ENCODE measurements at regions not wholly inside any gene's neighbourhood (a gene's known extent, or its start where the extent isn't known, plus 50 kb on each side); places are given as distances from the start of the nearest gene placed in this dataset.
A peak's percentile ranks its signal among the peaks of the same experiment; 100 is the strongest.

GRCh38 chr12:127621366-127621765 lies 645.6 kb upstream of the TMEM132C start:
- ChIA-PET CTCF (no interaction called here), POLR2A (ENCODE audit: low non-redundant PET) (no interaction called here)
- no peak overlapping the region for H3K27ac ChIP-seq
- DNase-seq (ENCODE audit: low spot score), result no peak
- TF ChIP-seq CTCF (conservative IDR thresholded peaks at IDR 0.05; ENCODE audit: low read depth), result no peak

DNA sequence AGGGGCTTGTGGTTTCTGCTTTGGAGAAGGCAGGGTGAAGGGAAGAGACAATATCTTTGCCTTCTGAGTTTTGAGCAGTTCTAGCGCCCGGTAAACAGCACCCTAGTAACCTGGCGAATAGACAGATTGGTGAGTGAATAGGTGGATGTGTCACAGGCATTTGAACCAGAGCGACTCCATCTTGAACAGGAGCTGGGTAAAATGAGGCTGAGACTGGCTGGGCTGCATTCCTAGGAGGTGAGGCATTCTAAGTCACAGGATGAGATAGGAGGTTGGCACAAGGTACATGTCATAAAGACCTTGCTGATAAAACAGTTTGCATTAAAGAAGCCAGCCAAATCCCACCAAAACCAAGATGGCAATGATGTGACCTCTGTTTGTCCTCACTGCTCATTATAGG lies 643.6 kb upstream of the TMEM132C start:
- H3K27ac ChIP-seq, result no peak overlapping the region
- no peak for TF ChIP-seq CTCF (conservative IDR thresholded peaks at IDR 0.05; ENCODE audit: low read depth)
- ChIA-PET CTCF (no interaction called here), POLR2A (ENCODE audit: low non-redundant PET) (no interaction called here)
- DNase-seq (ENCODE audit: low spot score), result no peak

DNA sequence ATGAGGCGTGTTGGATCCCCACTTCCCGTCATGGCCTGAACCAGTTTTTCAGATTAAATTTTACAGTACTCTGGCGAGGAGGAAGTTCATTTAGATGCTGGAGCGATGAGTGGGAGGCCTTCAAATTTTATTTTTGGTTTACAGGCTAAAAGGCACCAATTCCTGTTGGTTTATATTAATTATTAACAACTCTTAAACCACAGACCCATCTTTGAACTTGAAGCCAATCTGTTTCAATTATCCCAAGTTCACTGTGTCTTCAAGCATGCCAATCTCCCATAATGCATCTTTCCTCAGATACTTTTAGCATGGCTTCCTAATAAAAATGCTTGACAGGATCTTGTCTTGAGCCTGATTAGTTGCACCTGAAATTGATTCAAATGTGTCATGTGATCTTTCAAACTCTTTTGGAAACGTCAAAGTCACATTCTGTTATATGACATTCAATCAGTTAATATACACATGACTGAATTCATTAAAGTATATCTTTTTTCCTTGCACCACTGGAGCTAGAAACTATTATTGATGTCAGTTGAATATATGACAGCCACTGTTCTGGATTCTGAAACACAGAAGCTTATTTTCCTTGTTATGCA lies 641.7 kb upstream of the TMEM132C start:
- no peak for TF ChIP-seq CTCF (conservative IDR thresholded peaks at IDR 0.05; ENCODE audit: low read depth)
- no peak for DNase-seq (ENCODE audit: low spot score)
- no peak overlapping the region for H3K27ac ChIP-seq
- ChIA-PET CTCF (interaction anchor here (0.5 kb wide), 1 partner anchor 1241 kb away, joined by 3 read pairs; no protein-coding TSS in a partner anchor), POLR2A (ENCODE audit: low non-redundant PET) (no interaction called here)

- POLR2A ChIA-PET (ENCODE audit: low non-redundant PET), result no interaction called here
- CTCF ChIA-PET, result no interaction called here
- no peak overlapping the region for H3K27ac ChIP-seq
- DNase-seq (ENCODE audit: low spot score), result peak; percentile 12
- no peak for TF ChIP-seq CTCF (conservative IDR thresholded peaks at IDR 0.05; ENCODE audit: low read depth)
Observed at GRCh38 chr12:127628645-127629044, 638.3 kb upstream of the TMEM132C start.

DNA sequence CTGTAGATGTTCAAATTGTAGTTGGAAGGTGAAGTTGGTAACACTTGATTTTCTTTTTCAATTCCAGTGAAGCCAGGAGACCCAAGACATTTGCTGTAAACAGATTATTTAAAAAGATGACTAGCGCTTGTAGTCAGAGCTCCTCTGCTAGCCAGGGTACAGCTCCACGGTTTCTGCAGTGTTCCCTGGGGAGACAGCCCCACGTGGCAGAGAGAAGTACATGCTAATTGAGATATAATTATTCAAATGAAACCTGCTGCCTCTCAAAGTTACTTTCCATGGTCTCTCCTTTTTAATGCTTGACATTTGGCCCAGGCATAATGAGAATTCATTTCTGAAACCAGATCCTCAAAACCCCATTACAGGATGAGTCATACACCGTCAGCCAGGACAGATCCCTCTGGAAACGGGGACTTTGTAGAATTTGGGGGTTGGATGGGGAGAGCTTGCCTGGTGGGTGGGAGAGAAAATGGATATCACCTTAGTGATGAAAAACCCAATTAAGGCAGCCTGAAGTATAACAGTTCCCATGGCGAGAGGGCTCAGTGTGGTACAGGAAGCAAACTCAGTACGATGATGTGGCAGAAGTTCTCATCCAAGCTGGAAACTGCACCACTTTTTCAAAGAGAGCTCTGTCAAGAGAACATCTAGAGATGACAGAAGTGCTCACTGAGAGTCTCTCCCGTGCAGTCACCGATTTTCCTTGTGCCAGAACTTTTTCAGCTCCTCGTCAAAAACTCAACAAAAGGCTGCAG lies 637.7 kb upstream of the TMEM132C start:
- ChIA-PET CTCF (interaction anchor here (0.6 kb wide), 1 partner anchor 982 kb away, joined by 4 read pairs; no protein-coding TSS in a partner anchor), POLR2A (ENCODE audit: low non-redundant PET) (no interaction called here)
- DNase-seq (ENCODE audit: low spot score), result peak; percentile 14
- no peak overlapping the region for H3K27ac ChIP-seq
- TF ChIP-seq CTCF (conservative IDR thresholded peaks at IDR 0.05; ENCODE audit: low read depth), result no peak

DNA sequence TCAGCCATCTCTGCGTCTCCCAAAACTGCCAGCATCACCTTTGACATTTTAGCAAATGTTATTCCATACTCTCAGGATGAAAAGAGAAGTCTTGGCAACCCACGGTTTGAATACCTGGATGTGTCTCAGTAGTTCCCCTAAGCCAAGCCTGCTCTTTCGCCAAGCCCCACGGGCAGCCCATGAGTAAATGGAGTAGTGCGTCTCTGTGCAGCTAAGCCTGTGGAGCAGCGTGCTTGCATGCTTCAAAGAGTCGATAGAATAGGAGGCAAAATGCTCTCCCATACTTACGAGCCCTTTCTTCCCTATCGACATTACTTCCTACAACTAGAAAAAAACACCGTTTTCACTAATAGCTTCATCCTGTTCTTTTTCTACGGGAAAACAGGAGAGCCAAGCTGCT lies 634.5 kb upstream of the TMEM132C start:
- no peak overlapping the region for H3K27ac ChIP-seq
- no peak for DNase-seq (ENCODE audit: low spot score)
- ChIA-PET POLR2A (ENCODE audit: low non-redundant PET) (no interaction called here), CTCF (interaction anchor here (0.7 kb wide), 1 partner anchor 182 kb away, joined by 5 read pairs; no protein-coding TSS in a partner anchor)
- no peak for TF ChIP-seq CTCF (conservative IDR thresholded peaks at IDR 0.05; ENCODE audit: low read depth)

Data from RWPE1 (cell line).